Medulla oblongata (tissue), 1 donor: ENCODE measurements at regions not wholly inside any gene's neighbourhood (a gene's known extent, or its start where the extent isn't known, plus 50 kb on each side); places are given as distances from the start of the nearest gene placed in this dataset.
"Not testable (repeated sequence)": the region's sequence is repeated elsewhere in the genome, so short reads cannot be mapped to it uniquely, and the experiment has no call there.

Source experiments
- DNase-seq: peaks from one replicate; pipeline ENCODE4 v3.0.0-alpha.2; 2015; ENCODE audit errors: extremely low spot score

DNA sequence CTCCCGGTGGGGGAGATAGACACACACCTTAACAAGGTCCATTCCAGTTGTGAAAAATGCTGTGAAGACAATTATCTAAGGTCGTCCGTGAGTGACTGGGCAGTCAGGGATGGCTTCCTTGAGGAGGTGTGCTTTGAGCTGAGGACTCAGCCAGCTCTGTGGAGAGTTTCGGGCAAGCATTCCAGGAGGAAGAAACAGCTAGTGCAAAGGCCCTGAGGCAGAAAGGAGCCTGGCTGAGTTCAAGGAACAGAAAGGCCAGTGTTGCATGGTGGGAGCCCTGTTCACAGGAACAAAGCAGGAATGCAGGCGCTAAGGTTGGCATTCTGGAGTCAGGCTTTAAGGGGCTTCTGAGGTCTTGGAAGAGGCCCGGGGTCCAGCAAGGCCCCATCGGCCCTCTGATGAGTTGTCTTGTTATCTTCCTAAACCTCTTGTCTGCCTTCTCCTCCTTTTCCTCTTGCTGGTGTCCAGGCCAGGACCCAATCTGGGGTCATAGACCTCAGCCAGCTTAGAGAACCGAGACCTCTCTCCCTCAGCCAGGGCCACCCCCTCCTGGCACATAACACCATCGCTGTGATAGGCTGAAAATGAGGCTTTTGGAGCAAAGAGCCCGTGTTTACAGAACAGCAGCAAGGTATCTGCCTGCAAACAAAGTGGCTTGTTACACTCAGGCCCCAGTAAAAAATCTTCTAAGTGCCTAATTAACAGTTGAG lies 270.2 kb upstream of the MVB12B start:
- DNase-seq: no peak

DNA sequence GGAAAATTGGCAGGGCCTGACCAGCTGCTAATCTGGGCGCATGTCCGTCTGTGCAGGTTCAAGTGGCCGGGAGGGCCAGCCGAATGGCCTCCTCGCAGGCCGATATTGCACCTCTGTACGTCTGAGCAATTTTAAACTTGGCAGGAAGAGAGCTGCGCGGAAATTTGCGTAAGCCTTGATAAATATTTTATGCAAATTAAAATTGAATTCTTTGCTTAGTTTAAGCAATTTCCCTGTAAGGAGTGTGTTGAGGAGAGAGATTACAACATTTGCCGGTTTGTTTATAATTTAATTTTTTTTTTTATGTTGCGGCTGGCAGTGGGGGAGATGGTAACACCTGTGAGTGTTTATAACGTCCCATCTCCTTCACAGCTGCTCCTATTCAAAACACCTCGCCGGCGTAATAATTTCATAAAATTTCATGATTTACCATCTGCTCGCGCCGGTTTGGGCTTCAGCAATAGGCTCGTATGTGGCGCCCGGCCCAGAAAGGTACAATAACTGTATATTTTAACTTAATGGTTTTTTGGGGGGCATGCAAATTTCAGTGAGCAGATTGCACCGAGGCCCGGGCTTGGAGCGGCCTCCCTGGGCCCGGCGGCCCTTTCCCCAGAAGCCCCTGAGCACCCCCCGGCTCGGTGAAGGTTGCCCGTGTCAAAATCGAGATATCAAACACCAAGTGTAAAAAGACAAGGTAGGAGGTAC lies 269.4 kb upstream of the MVB12B start:
- DNase-seq: no peak

DNA sequence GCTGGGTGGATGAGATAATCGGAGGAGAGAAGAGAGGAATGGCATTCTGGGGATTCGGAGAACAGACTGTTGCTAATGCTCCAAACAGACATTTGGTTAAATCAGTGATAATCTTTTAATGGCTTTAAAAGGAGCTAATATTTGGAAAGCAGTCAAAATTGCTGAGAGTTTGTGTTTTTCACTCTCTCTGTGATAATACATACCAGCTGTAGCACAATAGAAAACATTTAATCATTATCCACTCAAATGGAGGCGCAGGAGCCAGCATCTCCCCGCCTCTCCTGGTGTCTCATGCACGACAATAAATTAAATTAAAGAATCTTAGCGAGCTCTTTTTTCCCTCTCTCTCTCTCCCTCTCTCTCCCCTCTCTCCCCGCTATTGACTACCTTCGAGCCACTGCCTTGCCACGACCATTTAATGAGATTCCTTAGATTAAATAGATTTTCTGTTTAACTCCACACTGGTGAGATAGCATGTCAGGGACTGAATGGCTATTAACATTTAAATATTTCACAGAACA lies 268.6 kb upstream of the MVB12B start:
- no peak for DNase-seq

DNA sequence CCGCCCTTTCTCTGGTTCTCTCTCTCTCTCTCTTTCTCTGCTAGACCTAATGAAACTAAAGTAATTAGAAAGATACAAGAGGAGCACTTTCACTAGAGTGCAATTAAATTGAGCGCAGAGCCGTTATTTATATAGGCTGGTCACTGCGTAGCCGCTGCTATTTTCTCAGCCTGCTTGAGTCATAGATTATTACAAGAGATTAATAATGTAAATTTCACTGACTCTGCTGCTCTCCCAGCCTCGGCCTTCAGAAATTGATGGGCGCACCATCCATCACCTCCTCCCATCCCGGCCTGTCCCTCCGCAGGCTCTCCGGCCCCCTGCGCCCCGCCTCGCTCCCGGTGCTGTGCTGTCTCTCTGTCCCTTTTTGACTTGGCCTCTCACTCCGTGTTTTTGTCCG lies 268.0 kb upstream of the MVB12B start:
- DNase-seq: no peak

DNA sequence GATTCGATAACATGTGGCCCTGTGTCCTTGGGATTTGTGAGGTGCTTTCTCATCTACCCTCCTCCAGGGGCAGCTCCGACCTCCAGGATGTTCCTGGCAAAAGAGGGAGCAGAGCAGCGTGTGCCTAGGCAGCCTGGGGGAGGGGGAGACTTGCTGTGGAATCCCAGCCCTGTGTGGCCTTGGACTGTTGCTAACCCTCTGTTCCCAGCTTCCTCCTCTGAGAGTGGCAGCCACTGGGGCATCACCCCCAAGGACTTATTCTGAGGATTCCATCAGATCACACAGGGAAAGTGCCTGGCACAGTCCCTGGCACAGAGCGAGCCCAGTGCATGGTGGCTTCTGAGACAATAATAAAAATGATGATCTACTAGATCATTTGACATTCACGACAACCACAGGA lies 265.1 kb upstream of the MVB12B start:
- no peak for DNase-seq

DNA sequence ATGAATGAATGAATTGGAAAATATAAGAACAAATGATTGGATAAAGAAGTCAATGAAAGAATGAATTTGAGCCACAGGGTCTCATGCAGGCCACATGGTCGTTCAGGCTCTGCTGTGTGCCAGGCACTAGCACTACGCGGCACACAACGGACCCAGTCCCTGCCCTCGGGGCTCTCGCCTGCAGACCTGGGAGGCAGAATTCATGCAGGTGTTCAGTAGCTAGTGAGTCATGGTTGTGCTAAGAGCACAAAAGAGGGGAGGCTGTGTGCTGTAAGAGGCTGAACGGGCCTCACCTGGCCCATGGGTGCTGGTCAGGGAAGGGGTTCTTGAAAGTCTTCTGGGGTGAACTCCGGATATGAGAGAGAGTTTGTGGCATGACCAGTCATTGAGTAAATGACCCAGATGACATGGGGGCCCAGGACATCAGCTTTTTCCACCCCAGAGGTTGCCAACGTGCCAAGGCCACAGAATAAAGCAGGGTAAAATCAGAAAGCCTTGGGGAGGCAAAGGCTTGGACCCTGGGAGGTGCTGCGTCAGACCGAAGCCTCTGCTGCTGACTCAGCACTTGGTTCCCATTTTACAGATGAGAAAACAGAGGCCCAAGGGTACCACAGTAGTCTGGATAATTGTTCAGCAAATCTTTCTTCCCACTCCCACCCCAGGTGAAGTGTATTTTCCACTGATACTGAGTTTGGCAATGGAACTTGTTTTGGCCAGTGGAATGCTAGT lies 264.3 kb upstream of the MVB12B start:
- DNase-seq: no peak

DNA sequence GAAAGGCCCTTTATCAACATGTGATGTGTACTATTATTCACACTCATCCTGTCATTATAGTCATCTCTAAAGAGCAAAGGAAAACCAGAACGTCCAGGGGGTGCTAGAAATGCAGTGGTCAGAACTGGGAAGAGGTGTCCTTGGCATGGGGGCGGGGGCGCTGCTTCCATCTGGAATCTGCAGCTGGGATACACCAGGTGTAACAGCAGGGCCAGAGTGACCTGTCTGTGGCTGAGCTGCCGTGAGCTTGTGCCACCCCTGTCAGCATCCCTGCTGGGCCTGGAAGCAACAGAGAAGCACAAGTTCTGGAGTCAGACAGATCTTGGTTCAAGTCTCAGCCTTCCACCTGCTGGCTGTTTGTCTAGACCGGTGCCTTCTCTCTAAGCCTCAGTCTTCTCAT lies 263.3 kb upstream of the MVB12B start:
- no peak for DNase-seq

DNA sequence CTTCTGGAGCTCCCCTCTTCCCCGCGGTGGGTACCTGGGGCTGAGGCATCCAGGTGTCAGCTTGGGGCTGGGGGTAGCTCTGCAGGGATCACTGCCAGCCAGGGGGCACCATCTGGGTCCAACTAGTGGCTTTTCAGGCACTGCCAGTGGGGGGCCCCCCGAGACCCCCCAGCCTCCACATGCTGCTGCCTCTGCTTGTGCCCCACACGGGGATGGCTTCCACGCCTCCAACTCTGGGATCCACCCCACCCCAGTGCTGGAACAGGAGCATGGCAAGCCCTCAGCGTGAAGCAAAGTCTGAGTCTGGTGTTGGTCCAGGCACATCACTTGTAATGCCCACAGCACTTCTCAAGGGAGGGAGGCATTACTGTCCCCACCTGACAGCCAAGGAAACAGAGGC lies 260.5 kb upstream of the MVB12B start:
- DNase-seq: no peak

DNA sequence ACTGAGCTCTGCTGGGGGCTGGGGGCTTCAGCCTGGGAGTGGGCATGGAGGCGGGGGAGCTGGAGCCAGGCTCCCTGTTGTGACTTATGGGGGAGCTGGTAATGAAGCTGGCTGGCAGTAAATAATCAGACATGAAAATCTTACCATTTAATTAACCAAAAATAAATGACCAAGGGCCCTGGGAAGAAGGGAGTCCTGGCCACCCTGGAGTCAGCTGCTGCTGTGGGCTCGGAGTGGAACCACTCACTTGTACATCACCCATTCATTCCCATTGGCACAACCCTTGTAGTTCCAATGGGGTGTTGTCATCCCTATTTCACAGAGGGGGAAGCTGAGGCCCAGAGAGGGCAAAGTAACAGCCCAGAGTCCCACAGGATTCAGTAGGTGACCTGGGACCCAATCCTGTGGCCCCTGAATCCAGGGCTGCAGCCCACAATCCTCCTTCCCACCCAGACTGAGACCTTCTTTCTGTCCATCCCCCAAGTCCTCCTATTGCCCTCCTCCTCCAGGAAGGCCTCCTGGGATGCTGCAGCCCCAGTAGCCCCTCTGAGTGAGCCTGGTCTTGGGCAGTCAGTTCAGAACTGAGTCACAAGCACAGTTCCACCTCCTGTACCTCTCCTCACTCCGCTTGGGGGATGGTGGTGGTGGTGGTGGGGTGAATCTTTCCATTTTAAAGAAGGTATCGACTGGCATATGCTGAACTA lies 259.4 kb upstream of the MVB12B start:
- DNase-seq: no peak

DNA sequence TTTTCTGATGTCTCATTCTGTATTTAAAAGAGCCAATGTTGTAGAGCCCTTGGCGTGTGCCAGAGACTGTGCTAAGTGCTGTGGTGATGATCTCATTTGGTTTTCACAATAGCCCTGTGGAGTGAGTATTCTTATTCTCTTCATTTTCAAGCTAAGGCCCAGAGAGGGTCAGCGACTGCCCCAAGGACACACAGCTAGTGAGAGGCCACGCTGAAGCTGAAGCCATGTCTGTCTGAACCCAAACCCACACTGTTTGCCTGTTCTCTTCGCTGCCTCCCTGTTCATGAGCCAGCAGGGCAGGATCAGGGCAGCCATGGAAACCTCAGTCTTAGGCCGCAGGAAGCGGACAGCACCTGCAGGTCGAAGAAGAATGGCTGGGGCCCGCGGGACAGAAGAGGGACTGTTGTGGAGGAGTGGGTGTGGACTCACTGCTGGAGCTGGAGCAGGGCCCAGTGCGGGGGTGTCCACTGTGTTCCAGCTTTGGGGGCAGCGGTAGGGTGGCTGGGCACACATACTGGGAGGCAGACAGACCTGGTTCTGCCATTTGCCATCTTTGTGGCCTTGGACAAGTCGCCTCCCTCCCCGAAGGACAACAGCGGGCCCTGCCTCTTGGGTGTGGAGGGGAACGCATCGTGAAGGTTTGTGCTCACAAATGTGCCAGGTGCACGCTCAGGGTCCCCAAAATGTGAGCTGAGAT lies 257.9 kb upstream of the MVB12B start:
- DNase-seq: no peak

DNA sequence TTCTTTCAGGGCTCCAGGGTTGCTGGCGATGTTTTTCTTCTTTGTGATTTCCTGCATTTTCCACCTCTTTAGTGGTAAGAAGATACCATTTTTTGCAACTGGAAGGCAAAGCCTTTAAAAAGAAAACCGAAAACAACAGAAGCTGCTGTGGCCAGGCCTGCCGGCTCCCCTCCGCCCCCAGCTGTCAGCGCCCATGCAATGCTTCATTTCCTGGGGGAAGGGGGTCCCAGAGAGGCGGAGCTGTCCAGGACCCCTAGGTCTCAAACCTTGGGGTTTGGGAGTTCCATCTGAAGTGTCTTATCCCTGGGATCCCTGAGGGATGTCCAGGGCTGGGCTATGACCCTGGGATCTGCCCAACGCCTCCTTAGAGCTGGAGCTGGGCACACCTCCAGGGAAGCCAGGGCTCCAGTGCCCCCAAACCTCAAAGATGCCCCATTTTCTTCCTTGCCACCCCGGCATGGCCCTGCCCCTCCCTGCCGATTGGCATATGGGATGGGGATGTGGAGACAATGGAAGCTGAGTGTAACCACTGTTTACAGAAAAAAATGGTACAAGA lies 257.2 kb upstream of the MVB12B start:
- no peak for DNase-seq

DNA sequence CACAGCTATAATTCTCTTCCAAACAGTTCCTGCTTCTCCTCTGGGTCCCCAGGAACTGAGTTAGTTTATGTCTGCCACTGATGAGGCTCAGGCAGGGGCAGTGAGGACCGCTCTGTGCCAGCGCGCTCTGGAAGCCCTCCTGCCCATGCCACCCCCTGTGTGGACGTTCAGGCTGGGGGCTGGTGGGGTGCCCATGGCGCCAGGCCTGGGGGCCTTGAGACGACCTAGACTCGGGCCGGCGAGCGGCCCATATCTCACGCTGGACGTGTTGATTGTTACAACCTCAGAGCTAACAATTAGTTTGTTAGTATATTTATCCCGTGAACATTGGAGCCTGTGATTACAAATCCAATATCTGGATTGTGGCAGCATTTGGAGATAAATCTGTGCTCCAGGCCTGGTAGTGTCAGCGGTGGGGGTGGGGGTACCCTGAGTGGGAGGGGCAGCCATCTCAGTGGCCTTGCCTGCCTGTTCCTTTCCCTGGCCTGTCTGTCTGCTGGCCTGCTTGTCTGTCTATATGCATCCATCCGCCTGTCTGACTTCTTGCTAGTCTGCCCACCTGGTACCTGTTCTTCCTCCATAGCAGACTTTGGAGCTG lies 256.5 kb upstream of the MVB12B start:
- no peak for DNase-seq

DNA sequence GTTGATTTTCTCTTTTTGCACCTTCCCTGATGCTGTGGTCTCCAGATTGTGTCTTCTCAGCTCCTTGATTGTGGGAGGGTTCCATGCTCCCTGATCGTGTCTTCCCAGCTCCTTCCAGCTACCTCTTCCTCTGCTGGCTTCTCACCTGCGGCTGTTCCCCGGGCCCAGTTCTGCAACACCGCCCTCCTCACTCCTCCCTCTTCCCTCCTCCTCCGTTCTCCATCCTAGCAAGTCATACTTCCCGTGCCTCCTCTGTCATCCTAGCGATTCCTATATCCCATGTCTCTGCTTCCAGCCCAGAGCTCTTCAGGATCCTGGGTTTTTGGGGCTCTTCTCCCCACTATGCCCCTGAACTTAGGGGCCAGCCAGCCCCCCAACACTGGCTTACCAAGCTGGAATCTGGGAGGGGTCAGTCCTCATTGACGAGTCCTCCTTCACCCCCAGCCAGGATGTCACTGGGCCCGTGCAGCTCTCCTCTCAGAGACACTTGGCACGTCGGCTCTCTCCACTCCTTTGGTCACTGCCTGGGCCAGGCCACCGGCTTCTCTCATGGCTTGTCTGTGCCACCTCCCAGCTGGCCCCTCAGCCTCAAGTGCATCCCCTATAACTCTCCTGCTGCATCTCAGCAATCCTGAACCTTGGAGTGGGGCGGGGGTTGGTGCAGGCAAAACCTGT lies 255.4 kb upstream of the MVB12B start:
- DNase-seq: no peak

DNA sequence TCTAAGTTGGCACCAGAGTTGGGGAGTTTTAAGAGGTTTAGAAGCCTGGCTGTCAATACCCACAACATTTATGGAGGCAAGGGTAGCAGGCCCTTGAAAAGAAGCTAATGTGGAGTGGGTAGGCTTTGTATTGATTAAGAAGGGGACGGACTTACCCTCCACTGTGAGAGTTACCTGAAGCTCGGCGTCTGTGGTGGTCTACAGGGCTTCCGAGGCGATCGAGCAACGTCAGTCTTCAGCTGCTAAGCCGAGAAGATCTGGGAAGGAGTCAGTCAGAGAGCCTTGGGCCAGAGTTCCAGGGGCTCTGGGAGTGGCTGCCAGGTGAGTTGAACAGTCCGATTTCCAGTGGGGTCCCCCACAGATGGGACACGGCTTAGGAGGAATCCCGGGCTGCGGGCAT lies 249.0 kb upstream of the MVB12B start:
- not testable (repeated sequence) for DNase-seq

DNA sequence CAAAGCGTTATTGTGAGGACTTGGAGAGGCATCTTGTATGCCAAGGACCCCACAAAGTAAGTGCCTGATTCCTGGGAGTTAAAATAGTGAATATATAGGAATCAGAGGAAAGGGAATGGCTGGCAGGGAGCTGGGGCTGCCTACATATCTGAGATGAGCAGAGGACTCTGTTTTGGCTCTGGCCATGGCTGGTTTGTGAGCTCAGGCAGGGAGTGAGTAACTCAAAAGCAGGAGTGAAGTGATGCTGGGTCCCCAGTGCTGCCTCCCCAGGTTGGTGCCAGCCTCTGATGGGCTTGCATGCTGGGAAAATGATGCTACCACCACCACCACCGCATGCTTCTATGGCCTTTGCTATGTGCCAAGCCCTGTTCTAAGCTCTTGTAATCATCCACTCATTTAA lies 246.0 kb upstream of the MVB12B start:
- DNase-seq: no peak

DNA sequence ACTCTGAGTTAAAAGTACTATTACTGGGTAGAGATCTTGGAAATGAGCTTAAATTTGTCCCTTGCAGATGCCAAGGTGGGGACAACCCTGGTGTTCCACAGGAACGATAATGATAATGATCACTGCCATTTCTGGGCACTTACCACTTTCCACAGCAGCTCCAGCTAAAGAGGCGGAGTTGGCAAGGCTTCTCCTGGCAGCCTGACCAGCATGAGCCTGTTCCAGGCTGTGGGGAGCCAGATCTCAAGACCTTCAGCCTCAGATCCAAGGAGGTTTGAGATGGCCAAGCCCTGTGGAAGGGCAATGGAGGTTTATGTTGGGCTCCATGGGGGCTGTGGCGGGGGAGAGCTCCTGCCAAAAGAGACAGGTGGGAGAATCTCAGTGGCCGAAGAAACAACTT lies 244.9 kb upstream of the MVB12B start:
- no peak for DNase-seq

DNA sequence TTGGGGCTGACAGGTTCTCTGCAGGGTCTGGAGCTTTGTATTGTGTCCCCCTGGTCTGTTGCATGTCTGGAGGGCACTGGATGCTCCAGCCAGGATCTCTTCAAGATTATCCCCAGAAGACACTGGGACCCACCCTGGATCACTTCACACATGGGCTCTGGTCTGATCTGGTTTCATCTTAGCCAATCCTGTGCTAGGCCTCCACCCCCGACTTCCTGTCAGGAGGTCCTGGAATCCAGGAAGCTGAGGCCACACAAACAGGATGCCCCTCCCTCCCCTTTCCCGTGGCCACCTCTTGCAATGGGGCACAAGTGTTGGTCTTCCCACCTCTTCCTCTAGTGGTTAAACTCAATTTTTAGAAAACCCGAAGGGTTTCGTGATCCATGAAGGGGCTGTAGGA lies 242.6 kb upstream of the MVB12B start:
- DNase-seq: no peak

DNA sequence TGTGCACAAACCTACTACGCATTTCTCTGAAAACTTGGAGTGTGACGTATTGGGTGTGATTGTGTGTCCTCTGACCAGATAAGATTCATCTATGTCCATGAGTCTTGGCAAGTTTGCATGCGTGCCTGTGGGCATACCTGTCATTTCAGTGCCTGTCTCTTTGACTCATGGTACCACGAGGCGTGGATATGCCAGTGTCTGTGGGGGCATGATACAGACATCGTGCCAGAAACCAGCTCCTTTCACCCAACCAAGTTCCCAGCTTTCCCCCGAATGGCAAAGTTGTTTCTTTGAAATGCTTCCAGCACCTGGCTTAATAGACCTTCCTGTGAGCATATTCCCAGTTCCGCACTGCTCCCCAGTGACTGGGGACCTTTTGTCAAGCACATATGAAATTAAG lies 241.9 kb upstream of the MVB12B start:
- no peak for DNase-seq

DNA sequence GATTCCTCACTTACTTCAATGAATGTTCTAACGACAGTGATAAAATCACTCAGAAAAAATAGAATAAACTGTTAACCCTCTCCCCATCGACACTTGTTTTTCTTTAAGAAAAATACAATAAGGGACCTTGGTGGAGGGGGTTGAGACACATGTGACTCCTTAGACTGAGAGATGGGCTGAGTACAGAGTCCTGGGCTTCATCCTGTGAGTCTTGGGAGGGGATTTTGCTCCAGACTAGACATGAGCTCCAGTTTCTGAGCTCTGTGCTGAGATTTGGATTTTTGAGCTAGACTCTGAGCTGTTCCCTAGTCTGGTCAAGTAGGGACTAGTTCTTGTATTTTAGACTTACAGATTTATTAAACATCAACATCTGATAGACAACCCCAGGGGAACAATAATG lies 241.5 kb upstream of the MVB12B start:
- DNase-seq: no peak

DNA sequence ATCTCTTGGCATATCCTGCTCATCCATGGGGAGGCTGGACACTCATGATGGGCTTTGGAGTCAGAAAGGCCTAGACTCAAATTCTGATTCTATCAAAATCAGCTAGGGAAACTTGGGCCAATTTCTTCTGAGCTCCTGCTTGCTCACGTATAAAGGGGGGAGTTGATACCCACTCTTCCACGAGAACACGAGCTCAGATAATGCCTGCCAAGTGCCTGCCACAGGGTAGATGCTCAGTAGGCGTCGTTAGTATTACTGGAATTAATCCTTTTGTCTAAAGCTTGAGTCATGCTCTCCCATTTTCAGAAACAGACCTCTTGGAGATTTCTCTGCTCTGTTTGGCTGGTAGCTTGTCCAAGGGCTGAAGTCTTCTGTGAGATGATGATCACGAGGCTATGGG lies 238.3 kb upstream of the MVB12B start:
- no peak for DNase-seq
